Ovary (tissue), 7 donors: ENCODE measurements at regions not wholly inside any gene's neighbourhood (a gene's known extent, or its start where the extent isn't known, plus 50 kb on each side); places are given as distances from the start of the nearest gene placed in this dataset.

Experiments used
- DNase-seq, 5 donors: peaks; one replicate each; pipeline ENCODE4 v3.0.0-alpha.2; 2019 to 2020
- H3K27ac ChIP-seq, 2 donors: fragments of 200-600 bp; one replicate each; pipeline versions ENCODE4 v1.5.1 to v1.8.0; 2019 to 2022
- H3K27me3 ChIP-seq: fragments of 200-600 bp; one replicate; pipeline ENCODE4 v1.8.0; 2022
- H3K36me3 ChIP-seq: fragments of 200-600 bp; sonication (generic); one replicate; pipeline ENCODE4 v1.5.1; 2019
- H3K4me1 ChIP-seq: one replicate; pipeline ENCODE4 v1.8.1; 2013; ENCODE audit warnings: mild to moderate bottlenecking, moderate library complexity; ENCODE audit not compliant: insufficient read depth
- H3K4me3 ChIP-seq: fragments of 200-600 bp; sonication (generic); one replicate; pipeline ENCODE4 v1.5.1; 2017
- H3K9me3 ChIP-seq, 2 donors: fragments of 200-600 bp in 1 of 2; sonication (generic) in 1 of 2; one replicate each; pipeline versions ENCODE4 v1.5.1 to v1.8.1; 2013 to 2019; ENCODE audit warnings: mild to moderate bottlenecking in 1 of 2, moderate library complexity in 1 of 2
- CTCF ChIP-seq, 3 donors: fragments of 450-650 bp in 2 of 3; fragments of 200-600 bp in 1 of 3; IDR thresholded peaks; one replicate each; pipeline versions ENCODE4 v1.5.1 to v1.8.0; 2016 to 2022; ENCODE audit warnings: antibody characterized with exemption in 3 of 3, mild to moderate bottlenecking in 1 of 3
- EP300 ChIP-seq: sonication (generic); formaldehyde crosslinking; IDR thresholded peaks from one replicate; pipeline ENCODE4 v1.6.1; 2017; ENCODE audit warnings: antibody characterized with exemption
- POLR2A ChIP-seq: fragments of 450-650 bp; IDR thresholded peaks from one replicate; pipeline ENCODE4 v1.6.1; 2017; ENCODE audit warnings: antibody characterized with exemption, mild to moderate bottlenecking, moderate library complexity
- WGBS, 3 donors: extraction: QIAGEN DNeasy Blood & Tissue Kit in 1 of 3; methylation state at CpG; one replicate each; pipeline versions ENCODE4 v1.1.5 to v1.1.7; 2013 to 2017; 5-methylcytosine and 5-hydroxymethylcytosine counted together
- intact Hi-C, 4 donors: fragments of 100-400 bp; cut with DNase I; formaldehyde crosslinking; loops; one replicate each; pipeline versions ENCODE4 v1.11.0 to v1.15.1; 2022 to 2023
- donor health status: DM: no; HTN: no; CAD: no; lungs with moderate emphysema.
- donor health status: DM: no; HTN: no; CAD: no.
- donor health status: Bipolar disorder and iron deficiency.
- donor health status: DM: no; HTN: no; CAD: no.
- donor health status: DM: yes; HTN: yes; CAD: no.

- Histone ChIP-seq H3K9me3 (no peaks in the 10 kb centered on the region), H3K27me3 (no peaks in the 10 kb centered on the region), H3K4me3 (no peak overlapping the region), H3K36me3 (no peaks in the 10 kb centered on the region), H3K4me1 (peaks cover 8% of the 10 kb centered on the region), H3K27ac (no peak overlapping the region)
- WGBS, 3 donors = 51 to 57% (median 55%) methylated on average over 9 of the region's 9 CpGs
- no peak for DNase-seq
- intact Hi-C loops = no loop called here
- no peak for TF ChIP-seq EP300
- TF ChIP-seq POLR2A = no peak
Measured at GRCh38 chr20:58099956-58100730, 128.3 kb downstream of the ANKRD60 start.

GRCh38 chr20:58099291-58099935, 129.0 kb downstream of the ANKRD60 start:
- WGBS, 3 donors = 83 to 86% (median 84%) methylated on average over 16 of the region's 16 CpGs
- Histone ChIP-seq H3K27me3 (no peaks in the 10 kb centered on the region), H3K27ac (no peak overlapping the region), H3K9me3 (no peaks in the 10 kb centered on the region), H3K36me3 (no peaks in the 10 kb centered on the region), H3K4me3 (no peak overlapping the region), H3K4me1 (peaks cover 8% of the 10 kb centered on the region)
- no peak for TF ChIP-seq EP300
- no peak for TF ChIP-seq POLR2A
- TF ChIP-seq CTCF (IDR thresholded peaks at IDR 0.05) = no peak
- DNase-seq = no peak
- intact Hi-C loops = no loop called here

GRCh38 chr20:58098571-58098970, 129.9 kb downstream of the ANKRD60 start:
- H3K27me3 ChIP-seq = no peaks in the 10 kb centered on the region
- no peak overlapping the region for H3K27ac ChIP-seq
- TF ChIP-seq POLR2A (no peak), CTCF (IDR thresholded peaks at IDR 0.05) (no peak), EP300 (no peak)
- no peaks in the 10 kb centered on the region for H3K9me3 ChIP-seq
- no peaks in the 10 kb centered on the region for H3K36me3 ChIP-seq
- H3K4me3 ChIP-seq = no peak overlapping the region
- no peak for DNase-seq
- WGBS, 3 donors = 23 to 32% (median 25%) methylated on average over 4 of the region's 4 CpGs
- peaks cover 8% of the 10 kb centered on the region for H3K4me1 ChIP-seq
- intact Hi-C loops = no loop called here

- WGBS, 3 donors = 28 to 31% (median 28%) methylated on average over 7 of the region's 7 CpGs
Measured at GRCh38 chr20:58097943-58098342, 130.5 kb downstream of the ANKRD60 start.

More at GRCh38 chr20:58097943-58098342, 130.5 kb downstream of the ANKRD60 start:
- Histone ChIP-seq H3K36me3 (no peaks in the 10 kb centered on the region), H3K27ac (no peak overlapping the region), H3K4me1 (peaks cover 8% of the 10 kb centered on the region), H3K4me3 (no peak overlapping the region), H3K9me3 (no peaks in the 10 kb centered on the region), H3K27me3 (no peaks in the 10 kb centered on the region)
- DNase-seq = peak in 4 of 5 donors; percentile 34 to 55 (median 48)
- intact Hi-C loops = no loop called here
- no peak for TF ChIP-seq EP300
- no peak for TF ChIP-seq CTCF (IDR thresholded peaks at IDR 0.05)
- TF ChIP-seq POLR2A = no peak
